Activated CD8-positive, alpha-beta memory T cell treated with anti-CD3 and anti-CD28 coated beads, Interleukin-2, amount 50 U/mL, for 1 hour (primary cell): ENCODE measurements at regions not wholly inside any gene's neighbourhood (a gene's known extent, or its start where the extent isn't known, plus 50 kb on each side); places are given as distances from the start of the nearest gene placed in this dataset.

Experiments
- DNase-seq: peaks from one replicate; pipeline ENCODE4 v3.0.0-alpha.2; 2020; ENCODE audit errors: extremely low read depth

DNA sequence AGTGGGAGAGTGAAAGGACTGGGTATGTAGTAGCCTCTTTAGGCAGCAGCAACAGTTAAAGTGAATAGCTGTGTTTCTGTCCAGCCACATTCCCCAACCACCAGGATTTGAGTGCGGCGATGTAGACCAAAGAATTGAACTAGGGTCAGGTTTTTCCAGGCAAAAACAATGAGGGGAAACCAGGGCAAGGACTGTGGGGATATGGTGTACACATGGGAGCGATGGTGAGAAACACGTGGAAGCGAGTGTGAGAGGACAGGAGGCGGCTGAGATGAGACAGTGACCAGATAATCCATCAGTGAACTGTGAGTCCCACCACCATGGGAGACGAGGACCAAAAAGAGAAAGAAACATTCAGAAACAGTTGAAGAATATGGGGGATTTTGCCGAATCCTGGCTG lies 409.5 kb downstream of the TSN start:
- no peak for DNase-seq

DNA sequence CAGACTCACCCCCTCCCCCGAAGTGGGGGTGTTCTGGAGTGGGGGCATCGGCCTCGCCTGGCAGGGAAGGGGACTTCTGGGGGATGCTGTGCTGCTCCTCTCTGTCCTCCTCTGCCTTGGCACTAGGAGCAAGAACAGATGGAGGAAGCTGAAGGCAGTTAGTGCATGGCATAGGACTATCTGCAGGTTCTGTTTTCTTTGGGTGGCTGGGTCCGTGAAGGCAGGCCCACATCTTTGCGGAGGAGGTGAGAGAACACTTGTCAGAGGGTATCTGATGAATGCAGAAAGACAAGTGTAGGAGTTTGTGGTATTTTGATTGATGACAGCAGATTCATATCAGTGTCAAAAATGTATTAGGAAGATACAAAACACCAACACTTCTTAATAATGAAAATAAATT lies 411.4 kb downstream of the TSN start:
- no peak for DNase-seq

DNA sequence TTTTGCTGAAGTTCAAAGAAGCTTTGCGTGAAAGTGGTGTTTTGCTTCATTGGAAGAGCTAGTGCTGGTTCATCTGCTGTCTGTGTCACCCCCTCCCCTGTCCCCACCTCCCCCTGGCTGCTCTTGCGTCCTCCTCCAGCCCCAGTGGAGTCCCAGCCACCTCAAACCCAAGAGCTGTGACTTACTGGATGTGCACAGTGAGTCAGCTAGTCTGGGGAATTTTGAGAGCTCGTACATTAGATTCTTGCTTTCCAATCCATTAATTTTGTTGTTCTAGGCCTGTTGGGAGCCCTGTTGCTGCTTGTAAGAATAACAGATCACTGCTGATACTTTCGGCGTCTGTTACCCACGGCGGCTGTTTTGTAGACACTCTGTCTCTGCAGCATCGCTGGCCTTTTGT lies 412.1 kb downstream of the TSN start:
- DNase-seq = no peak

DNA sequence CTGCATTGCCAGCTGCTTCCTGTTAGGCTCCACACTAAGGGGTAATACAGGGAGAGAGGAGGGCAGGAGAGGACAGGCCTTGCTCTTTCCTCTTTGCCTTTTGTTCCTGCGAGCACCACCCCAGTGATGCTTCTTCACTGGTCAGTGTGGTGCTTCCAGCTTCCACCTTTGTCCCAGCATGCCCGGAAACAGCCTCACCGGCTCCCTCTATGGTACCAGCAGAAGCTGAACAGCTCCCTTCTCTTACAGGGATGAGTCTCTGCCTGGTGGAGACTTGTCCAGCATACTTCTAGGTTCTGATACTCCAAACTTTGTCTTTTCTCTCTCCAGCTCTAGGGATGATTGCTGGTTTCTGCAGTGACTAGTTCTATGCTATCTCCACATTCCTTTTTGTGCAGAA lies 413.3 kb downstream of the TSN start:
- no peak for DNase-seq

DNA sequence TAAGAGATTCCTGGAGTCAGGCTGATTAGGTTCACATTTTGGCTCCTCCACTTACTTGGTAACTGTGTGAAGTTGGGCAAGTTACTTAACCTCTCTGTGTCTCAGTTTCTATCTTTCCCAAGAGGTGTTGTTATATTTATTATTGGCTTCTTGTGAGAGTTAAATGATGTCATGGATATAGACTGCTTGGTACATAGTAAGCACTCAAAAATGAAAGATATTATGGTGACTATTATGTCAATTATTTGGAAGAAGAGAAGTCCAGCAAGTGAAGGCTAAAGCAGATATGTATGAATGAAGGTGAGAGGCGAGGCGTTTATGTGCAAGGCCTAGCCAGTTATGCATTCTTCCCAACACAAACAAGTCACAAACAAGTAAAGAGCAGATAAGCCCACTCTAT lies 417.4 kb downstream of the TSN start:
- no peak for DNase-seq

DNA sequence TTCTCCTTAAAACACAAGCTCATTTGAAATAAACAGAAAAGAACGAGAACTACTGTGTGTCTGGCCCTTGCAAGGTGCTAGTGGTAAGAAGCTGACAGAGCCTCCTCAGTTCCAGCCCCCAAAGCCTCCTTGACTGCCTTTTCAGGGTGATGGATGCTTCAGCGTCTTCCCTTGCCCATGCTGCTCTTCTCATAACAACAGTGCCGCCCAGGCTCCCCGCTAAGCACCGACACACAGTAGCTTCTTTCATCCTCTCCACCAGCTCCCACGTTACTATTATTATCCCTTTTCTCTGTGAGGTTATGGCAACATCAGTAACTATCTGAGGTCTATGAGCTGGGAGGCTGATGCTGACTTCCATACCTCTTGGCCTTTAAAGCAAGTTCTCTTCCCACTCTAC lies 418.6 kb downstream of the TSN start:
- DNase-seq = no peak

DNA sequence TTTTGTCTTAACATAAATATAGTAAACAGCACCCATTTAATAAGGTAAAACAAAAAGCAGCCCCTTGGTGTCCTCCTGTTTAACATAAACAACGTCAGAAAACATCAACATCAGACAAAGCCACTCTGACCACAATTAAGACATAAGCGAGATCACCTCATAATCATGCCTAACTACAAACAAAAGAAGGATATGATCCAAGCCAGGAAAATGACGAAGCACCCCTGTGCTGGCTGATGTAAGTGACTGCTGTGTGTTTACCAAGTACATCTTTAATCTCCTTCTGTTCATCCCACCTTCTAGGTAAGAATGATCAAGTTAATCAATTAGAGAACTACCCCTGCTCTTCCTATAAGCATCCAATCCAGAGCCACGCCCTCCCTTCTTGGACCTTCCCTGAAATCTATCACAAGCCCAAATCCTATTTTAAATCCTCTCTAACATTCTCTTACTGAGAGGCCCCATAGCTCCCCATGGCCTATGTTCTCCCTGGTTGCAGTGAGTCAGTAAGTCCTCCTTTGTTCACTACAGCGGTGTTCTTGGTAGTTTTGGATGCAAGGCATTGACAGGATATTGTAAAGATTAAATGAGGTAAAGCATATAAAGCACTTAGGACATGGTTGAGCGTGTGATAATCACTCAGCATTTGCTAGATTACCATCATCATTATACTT lies 424.2 kb downstream of the TSN start:
- DNase-seq = no peak

DNA sequence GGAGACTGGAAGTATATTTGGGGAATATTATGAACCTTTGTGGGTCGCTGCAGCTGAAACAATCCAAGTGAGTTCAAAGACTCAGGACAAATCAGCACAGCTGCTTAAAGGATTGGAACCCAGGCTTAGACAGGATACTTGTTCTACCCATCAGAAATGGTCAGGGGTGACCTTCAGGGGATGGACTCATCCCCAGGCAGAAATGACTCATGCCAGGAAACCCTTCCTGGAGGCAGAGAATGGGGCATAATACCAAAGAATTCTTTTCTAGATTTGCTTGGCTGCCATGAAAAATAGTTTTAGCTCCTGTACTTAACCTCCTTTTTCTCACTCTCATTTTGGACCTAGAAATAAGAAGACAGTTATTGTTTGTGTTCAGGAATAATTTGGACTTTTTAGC lies 425.5 kb downstream of the TSN start:
- DNase-seq = no peak

DNA sequence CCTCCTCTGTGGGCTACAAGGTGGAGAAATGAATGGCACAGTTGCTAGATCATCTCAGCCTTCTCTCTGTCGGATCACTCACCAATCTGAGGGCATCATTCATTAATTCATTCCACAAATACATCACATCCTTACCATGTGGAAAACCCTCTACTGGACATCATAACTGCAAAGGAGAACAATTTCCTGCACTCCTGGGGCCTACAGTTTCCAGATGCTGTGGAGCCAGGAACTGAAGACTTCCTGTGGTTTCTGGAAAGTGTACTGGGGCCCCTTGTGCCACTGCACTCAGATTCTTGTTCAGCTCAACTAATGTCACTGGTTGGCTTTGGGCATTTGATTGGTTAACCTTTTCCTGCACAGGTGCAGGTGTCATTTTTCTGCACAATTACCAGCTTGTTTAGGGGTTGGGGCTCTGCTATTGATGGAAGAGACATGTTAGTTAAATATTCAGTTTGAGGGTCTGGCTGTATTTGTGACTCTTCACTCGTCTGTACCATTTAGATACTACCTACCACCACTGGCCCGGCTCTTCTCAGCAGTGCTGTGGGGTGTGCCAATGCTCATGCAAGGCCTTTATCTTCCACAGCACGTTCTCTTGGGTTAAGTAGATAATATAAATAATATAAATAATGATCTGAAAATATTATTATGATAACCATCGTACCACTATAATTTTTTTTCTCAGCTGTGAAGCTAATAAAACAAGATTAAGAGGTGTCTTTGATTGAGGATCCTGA lies 427.3 kb downstream of the TSN start:
- DNase-seq = no peak

DNA sequence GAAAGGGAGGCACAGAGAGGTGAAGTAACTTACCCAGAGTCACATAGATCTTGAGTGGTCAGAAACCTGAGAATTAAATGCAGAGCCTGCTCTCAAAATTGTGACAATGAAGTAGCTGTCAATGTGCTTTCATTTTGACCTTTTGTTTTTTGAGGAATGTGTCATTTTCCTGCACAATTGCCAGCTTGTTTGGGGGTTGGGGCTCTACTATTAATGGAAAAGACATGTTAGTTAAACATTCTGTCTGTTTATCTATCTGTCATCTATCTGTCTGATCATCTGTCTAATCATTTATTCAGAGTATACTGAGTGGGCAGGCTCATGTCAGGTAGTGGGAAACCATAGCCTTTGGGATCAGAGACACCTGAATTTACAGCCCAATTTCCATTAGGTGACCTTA lies 428.4 kb downstream of the TSN start:
- no peak for DNase-seq

DNA sequence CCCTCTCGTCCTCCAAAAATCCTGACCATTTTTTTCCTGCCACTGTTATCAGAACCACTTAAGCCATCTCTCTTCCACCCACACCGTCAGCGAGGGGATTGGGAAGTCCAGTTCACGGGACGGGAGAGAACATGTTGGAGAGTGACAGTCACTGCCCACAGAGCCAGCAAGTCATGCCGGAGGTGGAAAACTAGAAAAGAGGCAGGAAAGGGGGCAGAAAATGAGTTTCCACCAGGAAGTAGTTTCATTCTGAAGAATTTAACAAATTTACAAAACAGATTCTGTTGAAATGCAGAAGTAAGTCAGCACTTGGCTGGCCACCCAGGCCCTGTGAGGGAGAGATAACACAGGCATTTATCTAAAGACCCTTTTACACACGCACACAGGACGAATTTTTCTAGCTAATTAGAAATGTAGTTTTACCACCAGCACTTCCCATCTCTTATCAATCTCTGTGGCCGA lies 431.3 kb downstream of the TSN start:
- no peak for DNase-seq

DNA sequence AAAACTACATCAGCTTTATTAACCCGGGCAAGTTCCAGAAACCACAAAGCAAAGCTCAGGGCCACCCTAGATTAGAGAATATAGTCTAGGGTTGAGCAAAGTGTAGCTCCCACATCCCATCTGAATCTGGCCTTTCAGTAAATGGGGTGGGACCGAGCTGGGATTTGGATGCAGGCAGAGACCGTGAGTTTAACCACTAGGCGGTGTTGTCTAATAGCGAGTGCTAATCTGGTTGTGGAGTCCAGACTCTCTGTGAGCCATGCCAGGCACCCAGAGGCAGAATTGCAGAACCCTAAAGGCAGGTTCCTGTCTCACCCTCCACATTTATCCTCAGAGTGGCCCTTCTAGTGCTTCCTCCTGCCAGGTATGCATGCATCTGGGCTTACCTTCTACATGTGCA lies 435.9 kb downstream of the TSN start:
- no peak for DNase-seq

DNA sequence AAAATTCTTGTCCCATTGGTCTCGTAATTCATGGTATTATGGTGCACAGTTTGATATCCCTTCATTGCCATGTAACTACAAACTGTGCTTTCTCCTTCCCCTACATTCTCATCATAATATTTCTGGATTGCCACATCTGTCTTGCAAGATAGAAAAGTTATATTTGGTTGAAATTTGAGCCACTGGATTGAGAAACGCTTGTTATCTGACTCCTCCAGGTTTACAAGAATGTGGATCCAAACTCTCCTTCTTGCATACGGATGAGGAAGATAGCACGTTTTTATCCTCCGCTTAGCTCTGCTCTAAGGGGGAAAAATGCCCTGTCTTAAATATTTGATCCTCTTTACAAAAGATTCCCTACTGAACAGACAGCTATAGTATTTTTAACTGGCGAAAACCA lies 438.2 kb downstream of the TSN start:
- DNase-seq = no peak

DNA sequence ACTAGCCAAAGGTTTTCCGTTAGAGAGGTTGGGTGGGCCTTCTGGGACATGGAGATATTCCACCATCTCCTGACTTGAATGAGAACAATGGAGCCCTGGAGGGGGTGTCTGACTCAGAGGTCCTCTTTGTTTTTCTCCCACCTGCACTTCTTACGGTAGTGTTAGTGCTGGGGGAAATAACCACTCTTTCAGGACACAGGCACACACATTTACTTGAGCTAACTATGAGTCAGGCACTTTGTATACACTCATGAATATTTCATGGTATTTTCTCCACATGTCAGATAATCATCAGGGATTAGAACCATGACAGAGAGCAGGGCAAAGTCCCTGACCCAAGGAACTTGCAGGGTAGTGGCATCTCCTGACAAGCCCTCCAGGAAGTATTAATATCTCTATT lies 439.1 kb downstream of the TSN start:
- DNase-seq = no peak

DNA sequence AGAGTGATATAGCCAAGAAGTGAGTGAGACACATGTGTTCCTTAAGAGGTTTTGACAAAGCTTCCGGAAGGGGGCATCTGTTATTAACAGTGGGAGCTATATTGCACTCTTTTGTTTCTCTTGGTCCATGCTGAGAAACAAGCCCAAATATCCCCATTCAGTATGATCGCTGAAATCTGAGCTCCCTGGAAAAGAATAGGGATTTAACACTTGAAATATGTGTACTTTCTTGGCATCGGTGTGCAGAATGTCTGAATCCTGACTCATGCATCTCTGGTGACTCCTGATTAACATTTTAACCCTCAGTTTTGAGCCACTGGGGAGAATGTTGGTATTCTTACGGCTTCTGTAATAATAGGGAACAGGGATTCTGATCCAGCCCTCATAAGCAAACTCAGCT lies 448.1 kb downstream of the TSN start:
- DNase-seq = no peak

DNA sequence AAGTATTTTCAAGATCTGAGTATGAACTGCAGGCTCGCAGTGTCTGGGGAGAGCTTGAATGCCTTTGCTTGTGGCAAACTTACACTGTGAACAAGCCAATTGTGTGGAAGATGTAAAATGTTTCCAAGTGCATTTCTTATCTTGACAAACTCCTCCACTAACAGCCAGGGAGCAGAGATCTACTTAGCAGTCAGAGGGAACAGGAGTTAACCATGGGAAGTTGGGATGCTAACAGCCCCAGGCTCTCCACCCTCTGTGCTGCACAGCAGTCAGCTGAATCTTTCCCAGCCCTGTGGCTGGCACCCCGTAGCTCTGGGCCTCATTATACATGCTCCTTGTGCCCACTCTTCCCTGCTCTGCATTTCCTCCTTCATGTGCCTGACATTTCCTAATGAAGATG lies 450.2 kb downstream of the TSN start:
- DNase-seq = no peak

DNA sequence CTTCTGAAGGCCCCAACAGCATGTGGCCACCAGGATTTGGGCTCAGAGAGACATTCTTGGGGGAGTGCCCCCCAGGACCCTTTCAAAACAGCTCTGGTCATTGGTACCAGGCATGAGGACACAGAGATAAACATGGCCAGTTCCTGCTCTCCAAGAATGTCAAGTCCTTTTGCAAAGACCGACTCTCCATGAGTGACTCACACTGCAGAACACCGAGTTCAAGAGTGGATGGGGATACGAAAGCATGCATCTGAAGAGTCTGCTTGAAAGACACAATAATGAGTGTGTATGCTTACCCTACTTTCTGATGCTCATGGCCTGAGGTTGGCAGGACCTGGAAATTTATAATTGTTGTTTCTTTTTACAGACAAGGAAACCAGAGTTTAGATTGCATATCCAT lies 450.6 kb downstream of the TSN start:
- no peak for DNase-seq

DNA sequence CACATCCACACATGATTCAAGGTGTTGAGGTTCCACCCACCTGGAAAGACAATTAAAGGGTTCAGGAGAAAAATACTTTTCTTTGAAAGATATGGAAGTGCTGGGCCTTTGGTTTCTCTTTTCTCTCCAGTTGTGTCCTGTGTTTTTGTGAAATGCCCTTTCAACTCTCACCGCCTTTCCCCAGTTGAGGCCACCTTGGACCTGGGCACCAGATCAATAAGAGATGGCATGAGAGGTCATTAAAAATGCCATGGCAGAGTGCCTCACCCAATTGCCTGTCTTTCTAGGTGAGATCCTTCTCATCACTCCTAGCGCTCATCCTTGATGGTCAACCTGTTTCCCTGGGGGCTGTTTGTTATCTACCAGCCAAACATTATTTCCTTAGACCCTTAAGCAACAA lies 453.9 kb downstream of the TSN start:
- no peak for DNase-seq

DNA sequence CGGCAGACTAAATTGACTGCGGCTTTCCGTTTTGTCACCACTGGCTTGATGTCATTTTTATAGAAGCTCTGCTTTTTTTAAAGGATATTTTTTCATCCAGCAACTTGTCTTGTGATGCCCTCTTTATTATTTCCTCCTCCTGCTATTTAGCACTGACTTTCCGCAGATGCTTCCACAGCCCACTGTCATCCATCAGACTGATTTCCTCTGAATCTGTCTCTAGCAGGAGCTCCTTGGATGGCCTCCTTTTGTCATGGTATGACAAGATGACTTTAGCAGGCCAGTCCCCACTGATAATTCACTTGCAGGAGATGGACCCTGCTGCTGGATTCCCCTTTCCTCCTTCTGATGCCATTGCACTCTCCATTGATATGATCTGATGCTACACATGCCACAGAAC lies 454.6 kb downstream of the TSN start:
- no peak for DNase-seq

DNA sequence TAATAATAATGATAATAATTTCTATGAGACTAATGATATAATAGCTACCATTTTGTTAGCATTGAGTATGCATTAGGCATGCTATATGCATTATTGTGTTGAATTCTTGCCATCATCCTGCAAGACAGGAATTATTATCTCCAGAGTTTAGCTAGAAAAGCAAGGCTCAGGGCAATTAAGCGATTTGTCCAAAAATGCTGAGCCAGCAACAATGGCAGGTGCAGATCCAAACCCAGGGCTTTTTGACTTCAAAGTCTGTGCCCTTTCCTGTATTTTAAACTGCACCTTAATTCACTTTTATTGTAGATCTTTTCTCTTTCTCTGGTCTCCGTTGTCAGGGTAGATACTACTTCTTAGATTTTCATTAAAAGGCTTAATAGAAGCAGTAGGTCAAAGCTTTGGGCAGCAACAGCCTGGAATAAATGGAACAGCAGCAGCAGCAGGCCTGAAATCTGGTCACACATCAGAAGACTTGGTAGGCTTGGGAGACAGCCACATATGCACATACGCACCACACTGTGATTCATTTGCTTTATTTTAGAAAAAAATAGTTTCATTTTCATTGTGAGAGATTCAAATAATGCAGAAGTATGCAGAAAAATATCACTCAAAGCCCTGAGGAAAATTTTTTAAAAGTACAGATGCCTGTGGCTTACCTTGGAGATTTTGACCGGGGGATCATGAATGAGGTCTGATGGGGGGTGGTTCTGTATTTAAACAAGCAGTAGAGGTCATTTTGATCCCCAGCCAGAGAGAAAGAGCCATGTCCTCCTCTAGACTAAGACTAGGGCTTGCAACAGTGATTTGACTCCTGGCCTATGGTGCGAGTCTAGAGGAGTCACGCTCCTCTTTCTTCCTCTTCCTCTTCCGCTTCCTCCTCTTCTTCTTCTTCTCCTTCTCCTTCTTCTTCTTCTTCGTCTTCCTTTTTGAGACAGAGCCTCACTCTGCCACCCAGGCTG lies 455.7 kb downstream of the TSN start:
- DNase-seq = no peak

DNA sequence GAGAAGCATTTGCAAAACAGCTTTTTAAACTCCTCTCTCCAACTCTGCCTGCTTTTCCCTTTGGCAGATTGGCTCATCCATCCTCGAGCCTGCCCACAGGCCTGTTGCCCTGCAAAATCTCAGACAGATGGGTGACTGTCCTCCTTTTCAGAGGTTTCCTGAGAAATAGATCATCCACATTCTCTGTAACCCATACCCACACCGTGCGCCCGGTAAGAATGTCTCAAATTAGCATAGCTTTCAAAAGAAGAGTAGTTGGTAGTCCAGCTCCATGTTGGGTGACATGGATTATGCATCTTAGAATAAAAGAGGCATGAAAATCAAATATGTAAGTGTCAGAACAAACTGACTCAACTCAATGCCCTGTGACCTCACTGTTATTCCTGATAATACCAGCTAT lies 457.9 kb downstream of the TSN start:
- DNase-seq = no peak

DNA sequence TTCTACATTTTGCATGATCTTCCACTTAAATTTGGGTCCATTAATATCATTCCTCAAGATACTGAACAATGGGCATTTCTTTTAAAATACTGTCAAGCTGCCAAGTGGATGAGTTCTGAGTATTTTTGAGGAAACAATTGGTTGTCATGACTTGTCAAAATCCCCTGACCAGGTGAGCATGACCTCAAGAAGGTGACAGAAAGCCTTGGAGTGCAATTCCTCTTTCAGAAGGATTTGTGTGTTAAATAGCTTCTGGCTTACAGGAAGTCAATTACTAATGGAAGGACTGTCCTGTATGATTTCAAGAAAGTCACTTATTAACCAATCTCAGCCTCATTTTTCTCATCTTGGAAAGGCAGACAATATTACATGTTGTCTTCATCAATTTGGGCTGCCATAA lies 460.6 kb downstream of the TSN start:
- no peak for DNase-seq

DNA sequence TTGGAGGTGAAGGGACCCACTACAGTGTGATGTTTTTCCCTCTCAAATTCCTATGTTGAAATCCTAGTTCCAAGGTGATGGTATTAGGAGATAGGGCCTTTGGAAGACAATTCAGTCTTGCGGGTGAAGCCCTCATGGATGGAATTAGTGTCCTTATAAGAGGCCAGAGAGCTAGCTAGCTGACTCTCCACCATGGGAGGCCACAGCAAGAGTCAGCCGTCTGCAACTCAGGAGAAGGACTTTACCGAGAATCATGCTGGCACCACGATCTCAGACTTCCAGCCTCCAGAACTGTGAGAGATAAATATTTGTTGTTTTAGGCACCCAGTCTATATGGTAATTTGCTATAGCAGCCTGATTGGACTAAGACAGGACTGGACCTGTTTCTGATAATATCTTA lies 461.4 kb downstream of the TSN start:
- no peak for DNase-seq
